Esophagus squamous epithelium (tissue), 5 donors: ENCODE measurements at regions not wholly inside any gene's neighbourhood (a gene's known extent, or its start where the extent isn't known, plus 50 kb on each side); places are given as distances from the start of the nearest gene placed in this dataset.

Experiments used
- DNase-seq: peaks from one replicate; lab custom pipeline; 2025; lab: John Stamatoyannopoulos, UW
- H3K27ac ChIP-seq, 4 donors: fragments of 200-600 bp; sonication (generic); one replicate each; pipeline ENCODE4 v1.5.1; 2016 to 2019; ENCODE audit warnings: mild to moderate bottlenecking in 1 of 4
- H3K27me3 ChIP-seq, 4 donors: fragments of 200-600 bp; sonication (generic); 1 replicate in 3 of 4; 2 replicates in 1 of 4; pipeline versions ENCODE4 v1.5.1 to v1.6.0; 2017 to 2021; ENCODE audit warnings: antibody characterized with exemption in 1 of 4
- H3K36me3 ChIP-seq, 3 donors: fragments of 200-600 bp; sonication (generic); one replicate each; pipeline ENCODE4 v1.5.1; 2016 to 2019
- H3K4me1 ChIP-seq, 3 donors: fragments of 200-600 bp; sonication (generic); one replicate each; pipeline ENCODE4 v1.5.1; 2017 to 2019
- H3K4me3 ChIP-seq, 4 donors: fragments of 200-600 bp; sonication (generic); 1 replicate in 3 of 4; 2 replicates in 1 of 4; pipeline ENCODE4 v1.5.1; 2016 to 2019; ENCODE audit warnings: mild to moderate bottlenecking in 2 of 4, moderate library complexity in 1 of 4
- H3K9me3 ChIP-seq, 3 donors: fragments of 200-600 bp; sonication (generic); one replicate each; pipeline ENCODE4 v1.5.1; 2016 to 2019
- CTCF ChIP-seq, 6 experiments: fragments of 450-650 bp in 4 of 6; fragments of 200-600 bp in 2 of 6; sonication (generic) in 2 of 6; IDR thresholded peaks; one replicate each; pipeline ENCODE4 v1.5.1; 2016 to 2019; ENCODE audit warnings: antibody characterized with exemption in 6 of 6, mild to moderate bottlenecking in 4 of 6, moderate library complexity in 4 of 6
- POLR2A ChIP-seq, 4 donors: fragments of 450-650 bp; IDR thresholded peaks; one replicate each; pipeline ENCODE4 v1.6.1; 2017; ENCODE audit warnings: antibody characterized with exemption in 4 of 4, mild to moderate bottlenecking in 4 of 4, moderate library complexity in 3 of 4
- WGBS, 2 donors: methylation state at CpG; one replicate each; pipeline ENCODE4 v1.1.5; 2018; 5-methylcytosine and 5-hydroxymethylcytosine counted together
- intact Hi-C: fragments of 100-400 bp; cut with DNase I; formaldehyde crosslinking; loops from one replicate; pipeline ENCODE4 v1.15.0; 2022
- donor health status: DM: yes; HTN: yes; CAD: no.

DNA sequence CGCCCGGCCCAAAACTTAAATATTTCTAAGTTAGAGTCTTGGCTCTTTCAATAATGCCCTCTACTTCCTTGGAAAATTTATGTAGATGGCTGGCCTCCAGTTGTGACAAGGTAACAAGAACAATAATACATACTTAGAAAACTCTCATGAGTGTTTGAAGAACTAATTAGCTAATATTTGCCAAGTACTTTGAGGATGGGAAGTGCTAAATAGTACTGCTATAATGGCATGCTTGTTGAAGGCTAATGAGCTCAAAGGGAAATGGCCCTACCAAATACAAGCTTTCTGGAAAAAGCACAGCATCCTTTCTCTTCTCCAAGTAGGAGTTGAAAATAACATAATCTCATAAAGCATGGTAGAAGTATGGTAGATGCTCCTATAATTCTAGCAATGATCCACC, 1022.2 kb upstream of the PIK3C3 start:
- H3K4me3 ChIP-seq, result no peak overlapping the region
- H3K27ac ChIP-seq, result no peak overlapping the region
- H3K36me3 ChIP-seq, result no peaks in the 10 kb centered on the region
- no CpG with 5 or more reads among the region's 2 CpGs for whole genome bisulfite sequencing, 2 donors
- intact Hi-C loops, result no loop called here
- H3K4me1 ChIP-seq, result no peaks in the 10 kb centered on the region
- TF ChIP-seq POLR2A (IDR thresholded peaks at IDR 0.05) (no peak), CTCF (IDR thresholded peaks at IDR 0.05) (no peak)
- H3K27me3 ChIP-seq, result no peaks in the 10 kb centered on the region
- H3K9me3 ChIP-seq, result no peaks in the 10 kb centered on the region
- no peak for DNase-seq

- no peaks in the 10 kb centered on the region for H3K4me1 ChIP-seq
- H3K9me3 ChIP-seq, result no peaks in the 10 kb centered on the region
- intact Hi-C loops, result no loop called here
- H3K27me3 ChIP-seq, result no peaks in the 10 kb centered on the region
- H3K36me3 ChIP-seq, result no peaks in the 10 kb centered on the region
- no peak overlapping the region for H3K4me3 ChIP-seq
- no peak for TF ChIP-seq CTCF (IDR thresholded peaks at IDR 0.05)
- no peak for TF ChIP-seq POLR2A (IDR thresholded peaks at IDR 0.05)
- no peak for DNase-seq
- 62 to 67% methylated on average over 5 of the region's 5 CpGs for WGBS, 2 donors
- no peak overlapping the region for H3K27ac ChIP-seq
Observed at GRCh38 chr18:40930211-40930882, 1024.7 kb upstream of the PIK3C3 start.

DNA sequence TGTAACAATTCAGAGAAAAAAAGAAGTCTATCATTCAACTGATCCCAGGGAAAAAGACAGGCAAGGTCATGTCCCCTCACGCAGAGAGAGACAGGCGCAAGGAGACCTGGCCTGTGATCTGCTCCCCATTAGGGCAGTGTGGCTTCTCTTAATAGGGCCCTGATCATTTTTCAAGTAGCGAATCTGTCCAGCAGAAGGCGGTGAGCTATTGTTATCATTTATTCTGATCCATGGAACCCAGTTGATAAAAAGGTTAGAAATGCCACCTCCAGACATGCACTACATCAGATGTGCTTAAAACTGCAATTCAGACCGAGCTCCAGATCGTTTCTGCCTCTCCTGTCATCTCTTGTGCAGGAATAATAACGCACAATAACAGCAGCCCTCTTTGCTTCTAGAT, 1025.6 kb upstream of the PIK3C3 start:
- Histone ChIP-seq H3K27me3 (no peaks in the 10 kb centered on the region), H3K9me3 (no peaks in the 10 kb centered on the region), H3K4me1 (no peaks in the 10 kb centered on the region), H3K4me3 (no peak overlapping the region), H3K27ac (no peak overlapping the region), H3K36me3 (no peaks in the 10 kb centered on the region)
- TF ChIP-seq POLR2A (IDR thresholded peaks at IDR 0.05), result no peak
- TF ChIP-seq CTCF (IDR thresholded peaks at IDR 0.05), result no peak
- DNase-seq, result no peak
- WGBS, 2 donors, result 65 to 73% methylated on average over 7 of the region's 7 CpGs
- intact Hi-C loops, result no loop called here

DNA sequence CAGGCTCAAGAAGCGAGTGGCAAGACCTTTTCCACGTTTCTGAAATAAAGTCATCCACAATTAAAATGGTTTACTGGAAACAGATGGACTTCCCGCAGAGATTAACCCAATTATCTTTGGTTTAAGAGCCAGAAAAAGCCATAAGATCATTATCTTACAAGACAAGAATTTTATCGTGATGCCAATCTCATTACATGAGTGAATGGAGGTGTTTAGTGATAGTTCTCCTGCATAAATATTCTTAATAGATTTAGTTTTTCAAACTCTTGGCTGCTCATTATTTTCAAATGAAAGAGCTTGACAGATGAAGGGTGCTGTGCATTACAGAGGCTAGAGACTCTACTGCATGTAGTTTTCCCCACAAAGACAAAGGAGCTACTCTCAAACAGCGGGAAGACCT, 1028.4 kb upstream of the PIK3C3 start:
- Histone ChIP-seq H3K4me3 (no peak overlapping the region), H3K36me3 (no peaks in the 10 kb centered on the region), H3K4me1 (no peaks in the 10 kb centered on the region), H3K9me3 (no peaks in the 10 kb centered on the region), H3K27ac (no peak overlapping the region), H3K27me3 (no peaks in the 10 kb centered on the region)
- no peak for TF ChIP-seq POLR2A (IDR thresholded peaks at IDR 0.05)
- no peak for TF ChIP-seq CTCF (IDR thresholded peaks at IDR 0.05)
- 70 to 83% methylated on average over 5 of the region's 5 CpGs for WGBS, 2 donors
- DNase-seq, result no peak
- intact Hi-C loops, result no loop called here

- no peak for TF ChIP-seq CTCF (IDR thresholded peaks at IDR 0.05)
- TF ChIP-seq POLR2A (IDR thresholded peaks at IDR 0.05), result no peak
- Histone ChIP-seq H3K9me3 (no peaks in the 10 kb centered on the region), H3K4me1 (no peaks in the 10 kb centered on the region), H3K27me3 (no peaks in the 10 kb centered on the region), H3K27ac (no peak overlapping the region), H3K4me3 (no peak overlapping the region), H3K36me3 (no peaks in the 10 kb centered on the region)
- intact Hi-C loops, result no loop called here
- 89 to 91% methylated on average over 1 of the region's 1 CpG for WGBS, 2 donors
- DNase-seq, result no peak
Observed at GRCh38 chr18:40925071-40925541, 1029.9 kb upstream of the PIK3C3 start.
